ENCODE measurements at regions not wholly inside any gene's neighbourhood (a gene's known extent, or its start where the extent isn't known, plus 50 kb on each side); places are given as distances from the start of the nearest gene placed in this dataset.

GRCh38 chr5:38681966-38682365, 125.5 kb upstream of the LIFR start:
- no peak overlapping the region for H3K4me3 ChIP-seq (ENCODE audit: control extremely low read depth in 1 of 5, extremely low read depth in 1 of 5, insufficient read depth in 1 of 5, low read depth in 2 of 5, low read length in 4 of 5)
- no peaks in the 10 kb centered on the region for H4K20me1 ChIP-seq (ENCODE audit: control insufficient read depth, insufficient read depth, low read length, poor library complexity, severe bottlenecking)
- WGBS (ENCODE audit: insufficient coverage): no CpG with 5 or more reads among the region's 6 CpGs

DNA sequence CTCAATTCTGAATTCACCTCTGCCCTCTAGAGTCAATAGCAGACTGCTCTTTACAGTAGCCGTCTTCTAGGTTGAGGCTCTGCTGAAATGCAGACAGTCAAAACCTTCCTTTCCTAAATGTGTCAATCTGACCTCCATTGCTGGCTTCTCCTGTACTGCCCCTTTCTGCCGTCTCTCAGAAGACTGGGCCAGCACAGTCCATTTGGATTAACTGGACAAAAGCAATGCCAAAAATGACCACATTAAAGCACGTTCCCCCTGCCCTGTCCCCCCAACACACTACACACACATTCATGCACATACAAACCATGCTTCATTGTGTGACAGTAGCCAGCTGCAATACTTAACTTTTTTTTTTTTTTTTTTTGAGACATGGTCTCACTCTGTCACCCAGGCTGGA, 130.2 kb upstream of the LIFR start:
- peaks cover 0 to 2% (median 0%) of the 10 kb centered on the region in 4 experiments for H3K27me3 ChIP-seq (replicated peaks in 1 of 4; ENCODE audit: control extremely low read depth in 1 of 4, control insufficient read depth in 3 of 4, insufficient read depth in 4 of 4, low read length in 3 of 4)
- no peaks in the 10 kb centered on the region for H3K36me3 ChIP-seq (replicated peaks in 1 of 2; ENCODE audit: control extremely low read depth in 1 of 2, control insufficient read depth in 1 of 2, extremely low read depth in 1 of 2, insufficient read depth in 2 of 2, low read length in 1 of 2)
- no peaks in the 10 kb centered on the region for H3K4me1 ChIP-seq (ENCODE audit: control insufficient read depth in 2 of 2, insufficient read depth in 2 of 2, low read length in 2 of 2)
- H3K27ac ChIP-seq (ENCODE audit: low read length in 2 of 2): no peak overlapping the region
- H4K20me1 ChIP-seq (ENCODE audit: control insufficient read depth, insufficient read depth, low read length, poor library complexity, severe bottlenecking): no peaks in the 10 kb centered on the region
- H2AFZ ChIP-seq (ENCODE audit: insufficient read depth, low read depth, low read length, poor library complexity, severe bottlenecking): no peak overlapping the region
- Mint-ChIP-seq H3K27ac (no peak overlapping the region), H3K9me3 (ENCODE audit: insufficient read depth) (peaks cover 8% of the 10 kb centered on the region), H3K4me3 (no peak overlapping the region), H3K4me1 (no peaks in the 10 kb centered on the region), H3K27me3 (peaks cover 10% of the 10 kb centered on the region)
- H3K4me3 ChIP-seq (ENCODE audit: control extremely low read depth in 1 of 5, extremely low read depth in 1 of 5, insufficient read depth in 1 of 5, low read depth in 2 of 5, low read length in 4 of 5): no peak overlapping the region
- intact Hi-C loops (cut with micrococcal nuclease): no loop called here
- no peak for TF ChIP-seq EZH2 (IDR thresholded peaks at IDR 0.05; ENCODE audit: borderline replicate concordance, insufficient read depth, low read depth, low read length, poor library complexity, severe bottlenecking)
- TF ChIP-seq, protein P1, sequence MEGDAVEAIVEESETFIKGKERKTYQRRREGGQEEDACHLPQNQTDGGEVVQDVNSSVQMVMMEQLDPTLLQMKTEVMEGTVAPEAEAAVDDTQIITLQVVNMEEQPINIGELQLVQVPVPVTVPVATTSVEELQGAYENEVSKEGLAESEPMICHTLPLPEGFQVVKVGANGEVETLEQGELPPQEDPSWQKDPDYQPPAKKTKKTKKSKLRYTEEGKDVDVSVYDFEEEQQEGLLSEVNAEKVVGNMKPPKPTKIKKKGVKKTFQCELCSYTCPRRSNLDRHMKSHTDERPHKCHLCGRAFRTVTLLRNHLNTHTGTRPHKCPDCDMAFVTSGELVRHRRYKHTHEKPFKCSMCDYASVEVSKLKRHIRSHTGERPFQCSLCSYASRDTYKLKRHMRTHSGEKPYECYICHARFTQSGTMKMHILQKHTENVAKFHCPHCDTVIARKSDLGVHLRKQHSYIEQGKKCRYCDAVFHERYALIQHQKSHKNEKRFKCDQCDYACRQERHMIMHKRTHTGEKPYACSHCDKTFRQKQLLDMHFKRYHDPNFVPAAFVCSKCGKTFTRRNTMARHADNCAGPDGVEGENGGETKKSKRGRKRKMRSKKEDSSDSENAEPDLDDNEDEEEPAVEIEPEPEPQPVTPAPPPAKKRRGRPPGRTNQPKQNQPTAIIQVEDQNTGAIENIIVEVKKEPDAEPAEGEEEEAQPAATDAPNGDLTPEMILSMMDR (IDR thresholded peaks at IDR 0.05): no peak
- H3K9ac ChIP-seq (ENCODE audit: low read length): no peak overlapping the region
- H3K9me3 ChIP-seq (ENCODE audit: control extremely low read depth in 1 of 3, control insufficient read depth in 2 of 3, insufficient read depth in 1 of 3, low read length in 2 of 3): no peaks in the 10 kb centered on the region
- no peaks in the 10 kb centered on the region for H3K79me2 ChIP-seq (ENCODE audit: control insufficient read depth, insufficient read depth, low read length)
- ChIA-PET CTCF (no interaction called here), POLR2A (no interaction called here)
- H3K4me2 ChIP-seq (replicated peaks; ENCODE audit: low read depth, low read length, poor library complexity, severe bottlenecking): no peak overlapping the region
- ATAC-seq (ENCODE audit: low read depth) (no peak), DNase-seq (no peak)
- WGBS (ENCODE audit: insufficient coverage): 84% methylated on average over 3 of the region's 3 CpGs

More at GRCh38 chr5:38681966-38682365, 125.5 kb upstream of the LIFR start:
- intact Hi-C loops (cut with micrococcal nuclease): no loop called here
- Histone ChIP-seq H2AFZ (ENCODE audit: insufficient read depth, low read depth, low read length, poor library complexity, severe bottlenecking) (no peak overlapping the region), H3K4me2 (replicated peaks; ENCODE audit: low read depth, low read length, poor library complexity, severe bottlenecking) (no peak overlapping the region), H3K9ac (ENCODE audit: low read length) (no peak overlapping the region), H3K4me1 (ENCODE audit: control insufficient read depth in 2 of 2, insufficient read depth in 2 of 2, low read length in 2 of 2) (no peaks in the 10 kb centered on the region), H3K27me3 (replicated peaks in 1 of 4; ENCODE audit: control extremely low read depth in 1 of 4, control insufficient read depth in 3 of 4, insufficient read depth in 4 of 4, low read length in 3 of 4) (no peaks in the 10 kb centered on the region), H3K36me3 (replicated peaks in 1 of 2; ENCODE audit: control extremely low read depth in 1 of 2, control insufficient read depth in 1 of 2, extremely low read depth in 1 of 2, insufficient read depth in 2 of 2, low read length in 1 of 2) (no peaks in the 10 kb centered on the region), H3K9me3 (ENCODE audit: control extremely low read depth in 1 of 3, control insufficient read depth in 2 of 3, insufficient read depth in 1 of 3, low read length in 2 of 3) (no peaks in the 10 kb centered on the region), H3K79me2 (ENCODE audit: control insufficient read depth, insufficient read depth, low read length) (no peaks in the 10 kb centered on the region), H3K27ac (ENCODE audit: low read length in 2 of 2) (no peak overlapping the region)
- ChIA-PET CTCF (no interaction called here), POLR2A (no interaction called here)
- Mint-ChIP-seq H3K4me1 (no peaks in the 10 kb centered on the region), H3K27me3 (no peaks in the 10 kb centered on the region), H3K27ac (no peak overlapping the region), H3K4me3 (no peak overlapping the region), H3K9me3 (ENCODE audit: insufficient read depth) (no peaks in the 10 kb centered on the region)
- no peak for DNase-seq
- no peak for ATAC-seq (ENCODE audit: low read depth)
- TF ChIP-seq EZH2 (IDR thresholded peaks at IDR 0.05; ENCODE audit: borderline replicate concordance, insufficient read depth, low read depth, low read length, poor library complexity, severe bottlenecking): no peak
- TF ChIP-seq, protein P1 (IDR thresholded peaks at IDR 0.05): no peak
